HL-60 (cell line): ENCODE measurements at regions not wholly inside any gene's neighbourhood (a gene's known extent, or its start where the extent isn't known, plus 50 kb on each side); places are given as distances from the start of the nearest gene placed in this dataset.

Source experiments
- DNase-seq, 2 experiments: peaks; one replicate each; pipeline ENCODE4 v3.0.0-alpha.2; 2010 to 2020; ENCODE audit warnings: low read depth in 1 of 2, low spot score in 1 of 2
- H3K27ac ChIP-seq: fragments of 250-450 bp; sonication (Bioruptor Pico); replicated peaks from 2 replicates; pipeline ENCODE4 v1.5.1; 2020; ENCODE audit warnings: mild to moderate bottlenecking, moderate library complexity
- H3K27me3 ChIP-seq: fragments of 250-450 bp; sonication (Bioruptor Pico); 2 replicates; pipeline ENCODE4 v1.5.1; 2021; ENCODE audit warnings: mild to moderate bottlenecking, moderate library complexity; ENCODE audit not compliant: insufficient read depth, poor library complexity, severe bottlenecking
- H3K4me3 ChIP-seq: replicated peaks from 2 replicates; pipeline ENCODE4 v1.5.1; 2011; ENCODE audit warnings: mild to moderate bottlenecking, control low read depth, low read length; ENCODE audit not compliant: insufficient read depth
- CTCF ChIP-seq: IDR thresholded peaks from one replicate; pipeline ENCODE4 v1.5.1; 2011; ENCODE audit warnings: low read length, control low read depth, inconsistent platforms; ENCODE audit not compliant: insufficient read depth
- GABPA ChIP-seq: IDR thresholded peaks from 2 replicates; pipeline ENCODE4 v1.6.1; 2012; ENCODE audit warnings: low read depth
- POLR2AphosphoS5 ChIP-seq: IDR thresholded peaks from 2 replicates; pipeline ENCODE4 v1.6.1; 2012; ENCODE audit warnings: low read depth
- REST ChIP-seq: IDR thresholded peaks from 2 replicates; pipeline ENCODE4 v1.6.1; 2012; ENCODE audit warnings: low read depth; ENCODE audit not compliant: insufficient replicate concordance
- SPI1 ChIP-seq: IDR thresholded peaks from 2 replicates; pipeline ENCODE4 v1.6.1; 2012; ENCODE audit warnings: low read depth, mild to moderate bottlenecking, borderline replicate concordance

- TF ChIP-seq POLR2AphosphoS5 (no peak), GABPA (no peak), SPI1 (no peak), CTCF (no peak), REST (no peak)
- Histone ChIP-seq H3K4me3 (no peak overlapping the region), H3K27me3 (no peaks in the 10 kb centered on the region), H3K27ac (no peak overlapping the region)
- no peak for DNase-seq
Observed at GRCh38 chr9:19937121-19937520, 148.3 kb upstream of the SLC24A2 start.

- no peak overlapping the region for H3K27ac ChIP-seq
- H3K4me3 ChIP-seq: no peak overlapping the region
- no peak for DNase-seq
- TF ChIP-seq CTCF: no peak
- TF ChIP-seq GABPA: no peak
- no peaks in the 10 kb centered on the region for H3K27me3 ChIP-seq
Observed at GRCh38 chr9:19936598-19936997, 147.8 kb upstream of the SLC24A2 start.

- no peaks in the 10 kb centered on the region for H3K27me3 ChIP-seq
- no peak for DNase-seq
- no peak for TF ChIP-seq POLR2AphosphoS5
- TF ChIP-seq REST: no peak
- no peak for TF ChIP-seq SPI1
- no peak for TF ChIP-seq GABPA
- no peak for TF ChIP-seq CTCF
Observed at GRCh38 chr9:19935422-19935821, 146.6 kb upstream of the SLC24A2 start.

GRCh38 chr9:19934301-19934871 lies 145.5 kb upstream of the SLC24A2 start:
- Histone ChIP-seq H3K4me3 (no peak overlapping the region), H3K27ac (no peak overlapping the region), H3K27me3 (no peaks in the 10 kb centered on the region)
- no peak for DNase-seq
- TF ChIP-seq REST: no peak
- no peak for TF ChIP-seq GABPA

More at GRCh38 chr9:19935422-19935821, 146.6 kb upstream of the SLC24A2 start:
- Histone ChIP-seq H3K27ac (no peak overlapping the region), H3K4me3 (no peak overlapping the region)
